Lower leg skin (tissue), 3 donors: ENCODE measurements at regions not wholly inside any gene's neighbourhood (a gene's known extent, or its start where the extent isn't known, plus 50 kb on each side); places are given as distances from the start of the nearest gene placed in this dataset.

Experiments
- POLR2A ChIP-seq, 2 donors: fragments of 450-650 bp; IDR thresholded peaks; one replicate each; pipeline ENCODE4 v1.6.1; 2016 to 2017; ENCODE audit warnings: antibody characterized with exemption in 2 of 2, mild to moderate bottlenecking in 1 of 2, moderate library complexity in 1 of 2
- TF ChIP-seq, protein P1 (sequence below), 3 donors: fragments of 450-650 bp; IDR thresholded peaks; one replicate each; pipeline ENCODE4 v1.5.1; 2016; ENCODE audit warnings: antibody characterized with exemption in 3 of 3, mild to moderate bottlenecking in 3 of 3, moderate library complexity in 2 of 3

DNA sequence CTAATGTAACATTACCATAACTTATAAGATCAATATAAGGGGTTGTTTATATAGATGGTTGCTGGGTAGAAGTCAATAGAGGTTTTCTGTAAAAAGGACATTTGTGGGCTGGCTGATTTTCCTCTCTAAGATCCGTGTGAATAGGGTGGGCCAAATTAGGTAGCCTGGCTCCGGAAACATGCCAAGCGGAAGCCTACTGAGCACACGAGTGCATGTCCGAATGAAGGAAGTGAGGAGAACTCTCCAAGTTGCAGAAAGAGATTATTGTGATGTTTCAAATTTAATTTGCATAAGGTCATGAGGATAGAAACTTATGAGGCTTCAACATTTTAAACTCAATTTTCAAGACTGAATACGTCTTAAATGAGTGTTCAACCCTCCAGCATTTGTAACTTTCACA is 356.7 kb downstream of the SNAPC1 start:
- TF ChIP-seq, protein P1, sequence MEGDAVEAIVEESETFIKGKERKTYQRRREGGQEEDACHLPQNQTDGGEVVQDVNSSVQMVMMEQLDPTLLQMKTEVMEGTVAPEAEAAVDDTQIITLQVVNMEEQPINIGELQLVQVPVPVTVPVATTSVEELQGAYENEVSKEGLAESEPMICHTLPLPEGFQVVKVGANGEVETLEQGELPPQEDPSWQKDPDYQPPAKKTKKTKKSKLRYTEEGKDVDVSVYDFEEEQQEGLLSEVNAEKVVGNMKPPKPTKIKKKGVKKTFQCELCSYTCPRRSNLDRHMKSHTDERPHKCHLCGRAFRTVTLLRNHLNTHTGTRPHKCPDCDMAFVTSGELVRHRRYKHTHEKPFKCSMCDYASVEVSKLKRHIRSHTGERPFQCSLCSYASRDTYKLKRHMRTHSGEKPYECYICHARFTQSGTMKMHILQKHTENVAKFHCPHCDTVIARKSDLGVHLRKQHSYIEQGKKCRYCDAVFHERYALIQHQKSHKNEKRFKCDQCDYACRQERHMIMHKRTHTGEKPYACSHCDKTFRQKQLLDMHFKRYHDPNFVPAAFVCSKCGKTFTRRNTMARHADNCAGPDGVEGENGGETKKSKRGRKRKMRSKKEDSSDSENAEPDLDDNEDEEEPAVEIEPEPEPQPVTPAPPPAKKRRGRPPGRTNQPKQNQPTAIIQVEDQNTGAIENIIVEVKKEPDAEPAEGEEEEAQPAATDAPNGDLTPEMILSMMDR (IDR thresholded peaks at IDR 0.05): no peak
- no peak for TF ChIP-seq POLR2A (IDR thresholded peaks at IDR 0.05)
